ENCODE measurements at regions not wholly inside any gene's neighbourhood (a gene's known extent, or its start where the extent isn't known, plus 50 kb on each side); places are given as distances from the start of the nearest gene placed in this dataset.
"Not testable (repeated sequence)": the region's sequence is repeated elsewhere in the genome, so short reads cannot be mapped to it uniquely, and the experiment has no call there.

- DNase-seq: peak; percentile 23
Observed at GRCh38 chrX:121308276-121308805, 260.9 kb downstream of the GLUD2 start.

GRCh38 chrX:121310820-121311219 lies 263.4 kb downstream of the GLUD2 start:
- no peak for DNase-seq

- no peak for DNase-seq
Observed at GRCh38 chrX:121320441-121320840, 273.0 kb downstream of the GLUD2 start.

- no peak for DNase-seq
Observed at GRCh38 chrX:121322159-121322558, 274.7 kb downstream of the GLUD2 start.

GRCh38 chrX:121323337-121323736 lies 275.9 kb downstream of the GLUD2 start:
- no peak for DNase-seq

GRCh38 chrX:121333942-121334341 lies 286.5 kb downstream of the GLUD2 start:
- DNase-seq: no peak

GRCh38 chrX:121336831-121337421 lies 289.5 kb downstream of the GLUD2 start:
- DNase-seq: no peak

GRCh38 chrX:121337816-121338215 lies 290.4 kb downstream of the GLUD2 start:
- no peak for DNase-seq

- no peak for DNase-seq
Observed at GRCh38 chrX:121349263-121349662, 301.9 kb downstream of the GLUD2 start.

GRCh38 chrX:121356139-121356849 lies 308.9 kb downstream of the GLUD2 start:
- no peak for DNase-seq

- no peak for DNase-seq
Observed at GRCh38 chrX:121356850-121357171, 309.4 kb downstream of the GLUD2 start.

- DNase-seq: no peak
Observed at GRCh38 chrX:121360280-121360679, 312.9 kb downstream of the GLUD2 start.

- no peak for DNase-seq
Observed at GRCh38 chrX:121365572-121366161, 318.3 kb downstream of the GLUD2 start.

- DNase-seq: no peak
Observed at GRCh38 chrX:121374471-121374870, 327.1 kb downstream of the GLUD2 start.

- DNase-seq: not testable (repeated sequence)
Observed at GRCh38 chrX:121381915-121382314, 334.5 kb downstream of the GLUD2 start.

- DNase-seq: no peak
Observed at GRCh38 chrX:121389976-121390714, 342.7 kb downstream of the GLUD2 start.

GRCh38 chrX:121405826-121406225 lies 358.4 kb downstream of the GLUD2 start:
- DNase-seq: no peak

GRCh38 chrX:121407627-121408026 lies 360.2 kb downstream of the GLUD2 start:
- no peak for DNase-seq

- not testable (repeated sequence) for DNase-seq
Observed at GRCh38 chrX:121431514-121431913, 384.1 kb downstream of the GLUD2 start.

GRCh38 chrX:121433289-121433688 lies 385.9 kb downstream of the GLUD2 start:
- no peak for DNase-seq

- DNase-seq: not testable (repeated sequence)
Observed at GRCh38 chrX:121437666-121438065, 390.3 kb downstream of the GLUD2 start.

GRCh38 chrX:121455890-121456289 lies 408.5 kb downstream of the GLUD2 start:
- no peak for DNase-seq

GRCh38 chrX:121456315-121456714 lies 408.9 kb downstream of the GLUD2 start:
- no peak for DNase-seq

GRCh38 chrX:121457096-121457495 lies 409.7 kb downstream of the GLUD2 start:
- DNase-seq: no peak
